ENCODE measurements at regions not wholly inside any gene's neighbourhood (a gene's known extent, or its start where the extent isn't known, plus 50 kb on each side); places are given as distances from the start of the nearest gene placed in this dataset.

DNA sequence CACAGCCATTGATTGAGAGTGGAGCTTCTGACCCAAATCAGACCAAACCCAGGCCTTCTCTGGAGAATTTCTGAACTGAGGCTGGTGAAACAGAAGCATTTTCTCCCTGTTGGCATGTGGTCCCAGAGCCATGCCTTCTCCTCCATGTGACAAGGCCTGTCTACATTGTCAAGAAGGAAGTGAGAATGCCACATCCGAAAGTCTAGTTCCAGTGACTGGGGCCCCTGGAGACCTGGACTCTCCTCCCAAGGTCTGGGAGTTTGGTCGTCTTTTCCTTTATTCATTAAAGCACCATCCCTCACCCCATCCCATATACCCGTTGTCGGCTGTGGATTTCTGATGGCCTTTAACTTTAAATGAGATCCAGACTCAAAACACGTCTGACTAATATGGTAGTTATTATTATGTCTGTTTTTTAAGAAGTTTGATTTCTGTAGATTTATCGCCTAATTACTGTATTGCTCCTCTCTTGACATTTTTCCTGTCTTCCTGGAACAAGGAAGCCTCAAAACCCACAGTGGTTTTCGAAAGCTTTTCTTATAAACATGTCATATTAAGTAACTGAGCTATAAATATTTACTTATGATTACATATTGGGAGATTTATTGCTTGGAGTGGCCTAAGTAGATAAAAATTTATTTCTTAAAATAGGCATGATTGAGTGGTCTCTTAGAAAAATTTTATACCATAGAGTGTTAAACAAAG is 128.3 kb upstream of the FRY start (continued):
- TF ChIP-seq, protein P1, sequence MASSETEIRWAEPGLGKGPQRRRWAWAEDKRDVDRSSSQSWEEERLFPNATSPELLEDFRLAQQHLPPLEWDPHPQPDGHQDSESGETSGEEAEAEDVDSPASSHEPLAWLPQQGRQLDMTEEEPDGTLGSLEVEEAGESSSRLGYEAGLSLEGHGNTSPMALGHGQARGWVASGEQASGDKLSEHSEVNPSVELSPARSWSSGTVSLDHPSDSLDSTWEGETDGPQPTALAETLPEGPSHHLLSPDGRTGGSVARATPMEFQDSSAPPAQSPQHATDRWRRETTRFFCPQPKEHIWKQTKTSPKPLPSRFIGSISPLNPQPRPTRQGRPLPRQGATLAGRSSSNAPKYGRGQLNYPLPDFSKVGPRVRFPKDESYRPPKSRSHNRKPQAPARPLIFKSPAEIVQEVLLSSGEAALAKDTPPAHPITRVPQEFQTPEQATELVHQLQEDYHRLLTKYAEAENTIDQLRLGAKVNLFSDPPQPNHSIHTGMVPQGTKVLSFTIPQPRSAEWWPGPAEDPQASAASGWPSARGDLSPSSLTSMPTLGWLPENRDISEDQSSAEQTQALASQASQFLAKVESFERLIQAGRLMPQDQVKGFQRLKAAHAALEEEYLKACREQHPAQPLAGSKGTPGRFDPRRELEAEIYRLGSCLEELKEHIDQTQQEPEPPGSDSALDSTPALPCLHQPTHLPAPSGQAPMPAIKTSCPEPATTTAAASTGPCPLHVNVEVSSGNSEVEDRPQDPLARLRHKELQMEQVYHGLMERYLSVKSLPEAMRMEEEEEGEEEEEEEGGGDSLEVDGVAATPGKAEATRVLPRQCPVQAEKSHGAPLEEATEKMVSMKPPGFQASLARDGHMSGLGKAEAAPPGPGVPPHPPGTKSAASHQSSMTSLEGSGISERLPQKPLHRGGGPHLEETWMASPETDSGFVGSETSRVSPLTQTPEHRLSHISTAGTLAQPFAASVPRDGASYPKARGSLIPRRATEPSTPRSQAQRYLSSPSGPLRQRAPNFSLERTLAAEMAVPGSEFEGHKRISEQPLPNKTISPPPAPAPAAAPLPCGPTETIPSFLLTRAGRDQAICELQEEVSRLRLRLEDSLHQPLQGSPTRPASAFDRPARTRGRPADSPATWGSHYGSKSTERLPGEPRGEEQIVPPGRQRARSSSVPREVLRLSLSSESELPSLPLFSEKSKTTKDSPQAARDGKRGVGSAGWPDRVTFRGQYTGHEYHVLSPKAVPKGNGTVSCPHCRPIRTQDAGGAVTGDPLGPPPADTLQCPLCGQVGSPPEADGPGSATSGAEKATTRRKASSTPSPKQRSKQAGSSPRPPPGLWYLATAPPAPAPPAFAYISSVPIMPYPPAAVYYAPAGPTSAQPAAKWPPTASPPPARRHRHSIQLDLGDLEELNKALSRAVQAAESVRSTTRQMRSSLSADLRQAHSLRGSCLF (CRISPR knock-in tag; IDR thresholded peaks at IDR 0.05; ENCODE audit: borderline replicate concordance) = no peak

GRCh38 chr13:31904941-31905824 is 126.4 kb upstream of the FRY start:
- H3K79me2 ChIP-seq (ENCODE audit: insufficient read depth, low read length) = no peaks in the 10 kb centered on the region
- ATAC-seq = no peak
- no peak overlapping the region for H2AFZ ChIP-seq (ENCODE audit: low read length)
- CTCF ChIA-PET (ENCODE audit: low intra/inter-chr PET ratio, low total read pairs) = no interaction called here
- no peak for FAIRE-seq
- H3K4me1 ChIP-seq (ENCODE audit: insufficient read depth, low read length) = 0 out of 2 replicates have a peak, but pooled peaks cover 4% of the 10 kb centered on the region
- DNase-seq (ENCODE audit: low spot score) = no peak
- no peak overlapping the region for H3K27ac ChIP-seq (ENCODE audit: extremely low read length, insufficient read depth, low read length)
- intact Hi-C loops (cut with micrococcal nuclease; ENCODE audit: unreplicated experiment) = no loop called here
- no peak overlapping the region for H3K4me3 ChIP-seq (replicated peaks in 1 of 3; ENCODE audit: insufficient read depth in 1 of 3, low read depth in 2 of 3, low read length in 3 of 3)
- WGBS (ENCODE audit: low lambda C conversion rate) = 18% methylated on average over 6 of the region's 6 CpGs
- peaks cover 0 to 16% of the 10 kb centered on the region in 2 experiments; a peak in 2 of 5 replicates for H3K27me3 ChIP-seq (ENCODE audit: control insufficient read depth in 1 of 2, insufficient read depth in 2 of 2, low read length in 2 of 2)
- H3K4me2 ChIP-seq (ENCODE audit: low read depth, low read length) = no peak overlapping the region
- H3K9me3 ChIP-seq (ENCODE audit: low read length) = no peaks in the 10 kb centered on the region
- H4K20me1 ChIP-seq (ENCODE audit: insufficient read depth, low read length) = no peaks in the 10 kb centered on the region
- POLR2A ChIA-PET = no interaction called here
- in situ Hi-C loops (cut with HindIII; ENCODE audit: extremely low pct_ligation_motif_present, low pct_unique_long_range_greater_than_20kb) = loop anchor here (25.0 kb wide), 1 partner anchor 657 kb away; no protein-coding TSS in a partner anchor
- TF ChIP-seq ATF1 (CRISPR knock-in tag; IDR thresholded peaks at IDR 0.05) (no peak), ZNF121 (CRISPR knock-in tag; IDR thresholded peaks at IDR 0.05) (peak; percentile 38; the same call in 1 of the 2 replicates), ZNF629 (CRISPR knock-in tag; conservative IDR thresholded peaks at IDR 0.05) (peak; percentile 57), TAF15 (IDR thresholded peaks at IDR 0.05; ENCODE audit: low read depth, low read length, poor library complexity, severe bottlenecking) (no peak), CEBPB (IDR thresholded peaks at IDR 0.05; ENCODE audit: borderline replicate concordance, low read depth, low read length) (0 out of 2 replicates have a peak, but pooled peaks have one; percentile 1)
- TF ChIP-seq, protein P2, sequence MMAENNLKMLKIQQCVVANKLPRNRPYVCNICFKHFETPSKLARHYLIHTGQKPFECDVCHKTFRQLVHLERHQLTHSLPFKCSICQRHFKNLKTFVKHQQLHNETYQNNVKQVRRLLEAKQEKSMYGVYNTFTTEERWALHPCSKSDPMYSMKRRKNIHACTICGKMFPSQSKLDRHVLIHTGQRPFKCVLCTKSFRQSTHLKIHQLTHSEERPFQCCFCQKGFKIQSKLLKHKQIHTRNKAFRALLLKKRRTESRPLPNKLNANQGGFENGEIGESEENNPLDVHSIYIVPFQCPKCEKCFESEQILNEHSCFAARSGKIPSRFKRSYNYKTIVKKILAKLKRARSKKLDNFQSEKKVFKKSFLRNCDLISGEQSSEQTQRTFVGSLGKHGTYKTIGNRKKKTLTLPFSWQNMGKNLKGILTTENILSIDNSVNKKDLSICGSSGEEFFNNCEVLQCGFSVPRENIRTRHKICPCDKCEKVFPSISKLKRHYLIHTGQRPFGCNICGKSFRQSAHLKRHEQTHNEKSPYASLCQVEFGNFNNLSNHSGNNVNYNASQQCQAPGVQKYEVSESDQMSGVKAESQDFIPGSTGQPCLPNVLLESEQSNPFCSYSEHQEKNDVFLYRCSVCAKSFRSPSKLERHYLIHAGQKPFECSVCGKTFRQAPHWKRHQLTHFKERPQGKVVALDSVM (CRISPR knock-in tag; IDR thresholded peaks at IDR 0.05) = peak; percentile 74
- BruUV-seq (replicated peaks) = no TSS peak
- H3K9ac ChIP-seq (ENCODE audit: insufficient read depth, low read depth, low read length) = no peak overlapping the region
- no peaks in the 10 kb centered on the region for H3K36me3 ChIP-seq (replicated peaks in 1 of 2; ENCODE audit: control insufficient read depth in 1 of 2, insufficient read depth in 2 of 2, low read length in 2 of 2)
